ENCODE measurements at regions not wholly inside any gene's neighbourhood (a gene's known extent, or its start where the extent isn't known, plus 50 kb on each side); places are given as distances from the start of the nearest gene placed in this dataset.

- DNase-seq = no peak
Measured at GRCh38 chr1:29501227-29501976, 265.1 kb downstream of the PTPRU start.

- DNase-seq = no peak
Measured at GRCh38 chr1:29500651-29501050, 264.3 kb downstream of the PTPRU start.

GRCh38 chr1:29500041-29500440 lies 263.7 kb downstream of the PTPRU start:
- no peak for DNase-seq

GRCh38 chr1:29499104-29499650 lies 262.9 kb downstream of the PTPRU start:
- no peak for DNase-seq

GRCh38 chr1:29498126-29499103 lies 262.1 kb downstream of the PTPRU start:
- DNase-seq = no peak

- no peak for DNase-seq
Measured at GRCh38 chr1:29497395-29498125, 261.2 kb downstream of the PTPRU start.

GRCh38 chr1:29496701-29497100 lies 260.4 kb downstream of the PTPRU start:
- DNase-seq = no peak

GRCh38 chr1:29490204-29490934 lies 254.0 kb downstream of the PTPRU start:
- no peak for DNase-seq

GRCh38 chr1:29489471-29489870 lies 253.1 kb downstream of the PTPRU start:
- DNase-seq = no peak

GRCh38 chr1:29488794-29489311 lies 252.5 kb downstream of the PTPRU start:
- DNase-seq = no peak

GRCh38 chr1:29488086-29488793 lies 251.9 kb downstream of the PTPRU start:
- DNase-seq = no peak

- no peak for DNase-seq
Measured at GRCh38 chr1:29487291-29487690, 251.0 kb downstream of the PTPRU start.

GRCh38 chr1:29485096-29485925 lies 249.0 kb downstream of the PTPRU start:
- no peak for DNase-seq

GRCh38 chr1:29482991-29483390 lies 246.7 kb downstream of the PTPRU start:
- DNase-seq = no peak

- no peak for DNase-seq
Measured at GRCh38 chr1:29482064-29482463, 245.7 kb downstream of the PTPRU start.

- DNase-seq = no peak
Measured at GRCh38 chr1:29481031-29481430, 244.7 kb downstream of the PTPRU start.

- DNase-seq = no peak
Measured at GRCh38 chr1:29478879-29479278, 242.6 kb downstream of the PTPRU start.

- DNase-seq = no peak
Measured at GRCh38 chr1:29478151-29478791, 241.9 kb downstream of the PTPRU start.

- no peak for DNase-seq
Measured at GRCh38 chr1:29475326-29475725, 239.0 kb downstream of the PTPRU start.
